OCI-LY3 (cell line): ENCODE measurements at regions not wholly inside any gene's neighbourhood (a gene's known extent, or its start where the extent isn't known, plus 50 kb on each side); places are given as distances from the start of the nearest gene placed in this dataset.

Source experiments
- CTCF ChIP-seq: fragments of 200-600, 300-600 bp; sonication (generic); IDR thresholded peaks from 2 replicates; pipeline ENCODE4 v1.5.1; 2014; ENCODE audit warnings: antibody characterized with exemption, low read length, low read depth
- EZH2phosphoT487 ChIP-seq: fragments of 200-600 bp; shearing (Covaris generic); IDR thresholded peaks from 2 replicates; pipeline ENCODE4 v1.6.1; 2018; ENCODE audit warnings: antibody characterized with exemption, mixed run types, low read depth

- TF ChIP-seq CTCF, result no peak
- TF ChIP-seq EZH2phosphoT487, result no peak
Observed at GRCh38 chr20:22371843-22372242, 212.5 kb downstream of the FOXA2 start.
